Activated B cell treated with CpG ODN at 0.5 μM for 24 hours (primary cell): ENCODE measurements at regions not wholly inside any gene's neighbourhood (a gene's known extent, or its start where the extent isn't known, plus 50 kb on each side); places are given as distances from the start of the nearest gene placed in this dataset.

Source experiments
- ATAC-seq: fragments of 200-7000 bp; cut with Tn5 transposase; one replicate; pipeline ENCODE4 v1.10.0; 2021; ENCODE audit warnings: low read depth, mild to moderate bottlenecking, moderate library complexity
- CTCF ChIA-PET: fragments of 350-600 bp; sonication (Branson Sonifier 250); formaldehyde crosslinking; loops from one replicate; lab custom pipeline; 2021; ENCODE audit warnings: antibody characterized with exemption; lab: Charles Lee
- POLR2A ChIA-PET: fragments of 350-600 bp; sonication (Branson Sonifier 250); formaldehyde crosslinking; loops from one replicate; lab custom pipeline; 2021; ENCODE audit warnings: antibody characterized with exemption; lab: Charles Lee
- DNase-seq: peaks from one replicate; pipeline ENCODE4 v3.0.0; 2022
- H3K27ac Mint-ChIP-seq: one replicate; pipeline ENCODE4 v1.8.0; 2020; ENCODE audit warnings: mixed read lengths
- H3K27me3 Mint-ChIP-seq: one replicate; pipeline ENCODE4 v1.8.0; 2021; ENCODE audit warnings: mixed read lengths
- H3K36me3 Mint-ChIP-seq: one replicate; pipeline ENCODE4 v1.8.0; 2021; ENCODE audit warnings: low read depth, mixed read lengths
- H3K4me1 Mint-ChIP-seq: one replicate; pipeline ENCODE4 v1.8.0; 2021; ENCODE audit warnings: mixed read lengths
- H3K4me3 Mint-ChIP-seq: one replicate; pipeline ENCODE4 v1.8.0; 2020; ENCODE audit warnings: mild to moderate bottlenecking, mixed read lengths
- H3K9me3 Mint-ChIP-seq: one replicate; pipeline ENCODE4 v1.8.0; 2020; ENCODE audit warnings: mixed read lengths
- CTCF ChIP-seq: fragments of 200-600 bp; IDR thresholded peaks from one replicate; pipeline ENCODE4 v1.8.0; 2022; ENCODE audit warnings: antibody characterized with exemption, mild to moderate bottlenecking
- intact Hi-C: fragments of 100-400 bp; cut with micrococcal nuclease; formaldehyde crosslinking; loops from one replicate; pipeline ENCODE4 v1.15.1; 2024

GRCh38 chr4:160233141-160233540 lies 1130.3 kb downstream of the RAPGEF2 start:
- H3K4me3 Mint-ChIP-seq: no peak overlapping the region
- H3K27ac Mint-ChIP-seq: no peak overlapping the region
- no peaks in the 10 kb centered on the region for H3K9me3 Mint-ChIP-seq
- ATAC-seq (no peak), DNase-seq (no peak)
- TF ChIP-seq CTCF: no peak
- no peaks in the 10 kb centered on the region for H3K27me3 Mint-ChIP-seq
- H3K4me1 Mint-ChIP-seq: no peaks in the 10 kb centered on the region
- POLR2A ChIA-PET: no interaction called here
- CTCF ChIA-PET: no interaction called here
- intact Hi-C loops: no loop called here
- H3K36me3 Mint-ChIP-seq: no peaks in the 10 kb centered on the region

- ChIA-PET POLR2A (no interaction called here), CTCF (no interaction called here)
- intact Hi-C loops: no loop called here
- DNase-seq (no peak), ATAC-seq (no peak)
- Mint-ChIP-seq H3K9me3 (peaks cover 1% of the 10 kb centered on the region), H3K27ac (no peak overlapping the region), H3K36me3 (no peaks in the 10 kb centered on the region), H3K4me1 (no peaks in the 10 kb centered on the region), H3K27me3 (no peaks in the 10 kb centered on the region), H3K4me3 (no peak overlapping the region)
- TF ChIP-seq CTCF: no peak
Observed at GRCh38 chr4:160235285-160235684, 1132.4 kb downstream of the RAPGEF2 start.

GRCh38 chr4:160235771-160236170 lies 1132.9 kb downstream of the RAPGEF2 start:
- intact Hi-C loops: no loop called here
- Mint-ChIP-seq H3K4me3 (no peak overlapping the region), H3K9me3 (peaks cover 3% of the 10 kb centered on the region), H3K36me3 (no peaks in the 10 kb centered on the region), H3K27me3 (no peaks in the 10 kb centered on the region), H3K4me1 (no peaks in the 10 kb centered on the region), H3K27ac (no peak overlapping the region)
- DNase-seq (no peak), ATAC-seq (no peak)
- no peak for TF ChIP-seq CTCF
- POLR2A ChIA-PET: no interaction called here
- CTCF ChIA-PET: no interaction called here

- Mint-ChIP-seq H3K36me3 (no peaks in the 10 kb centered on the region), H3K4me1 (no peaks in the 10 kb centered on the region), H3K27me3 (no peaks in the 10 kb centered on the region), H3K4me3 (no peak overlapping the region), H3K9me3 (peaks cover 6% of the 10 kb centered on the region), H3K27ac (no peak overlapping the region)
- intact Hi-C loops: no loop called here
- no peak for ATAC-seq
- no peak for DNase-seq
- POLR2A ChIA-PET: no interaction called here
- no peak for TF ChIP-seq CTCF
- CTCF ChIA-PET: no interaction called here
Observed at GRCh38 chr4:160238790-160239189, 1135.9 kb downstream of the RAPGEF2 start.

- intact Hi-C loops: no loop called here
- Mint-ChIP-seq H3K4me3 (no peak overlapping the region), H3K27ac (no peak overlapping the region)
Observed at GRCh38 chr4:160247091-160247656, 1144.3 kb downstream of the RAPGEF2 start.

More at GRCh38 chr4:160247091-160247656, 1144.3 kb downstream of the RAPGEF2 start:
- DNase-seq: no peak
- Mint-ChIP-seq H3K36me3 (no peaks in the 10 kb centered on the region), H3K4me1 (no peaks in the 10 kb centered on the region), H3K27me3 (no peaks in the 10 kb centered on the region), H3K9me3 (peaks cover 7% of the 10 kb centered on the region)
- CTCF ChIA-PET: no interaction called here
- POLR2A ChIA-PET: no interaction called here
- no peak for TF ChIP-seq CTCF
- ATAC-seq: no peak
